IMR-90 (cell line): ENCODE measurements at regions not wholly inside any gene's neighbourhood (a gene's known extent, or its start where the extent isn't known, plus 50 kb on each side); places are given as distances from the start of the nearest gene placed in this dataset.

Experiments
- BHLHE40 ChIP-seq: fragments of 150-350 bp; IDR thresholded peaks from 2 replicates; pipeline ENCODE4 v1.6.1; 2016; ENCODE audit warnings: mild to moderate bottlenecking, low read depth, low read length
- CEBPB ChIP-seq: IDR thresholded peaks from 2 replicates; pipeline ENCODE4 v1.6.1; 2012; ENCODE audit warnings: low read depth, low read length, improper control_type of control experiment
- CTCF ChIP-seq: conservative IDR thresholded peaks from 2 replicates; pipeline ENCODE4 v1.5.1; 2012; ENCODE audit warnings: mild to moderate bottlenecking, low read depth, low read length, improper control_type of control experiment
- FOS ChIP-seq: fragments of 150-350 bp; IDR thresholded peaks from 2 replicates; pipeline ENCODE4 v1.6.1; 2016; ENCODE audit warnings: low read depth, low read length
- MAFK ChIP-seq: IDR thresholded peaks from 2 replicates; pipeline ENCODE4 v1.6.1; 2012; ENCODE audit warnings: low read depth, low read length, improper control_type of control experiment
- MAZ ChIP-seq: IDR thresholded peaks from 2 replicates; pipeline ENCODE4 v1.6.1; 2012; ENCODE audit warnings: low read depth, mild to moderate bottlenecking, low read length, improper control_type of control experiment, moderate library complexity, borderline replicate concordance
- MXI1 ChIP-seq: IDR thresholded peaks from 2 replicates; pipeline ENCODE4 v1.6.1; 2012; ENCODE audit warnings: low read depth, mild to moderate bottlenecking, low read length, moderate library complexity, borderline replicate concordance
- NFE2L2 ChIP-seq: fragments of 150-350 bp; IDR thresholded peaks from 2 replicates; pipeline ENCODE4 v1.6.1; 2016; ENCODE audit warnings: low read depth, mild to moderate bottlenecking, low read length
- POLR2A ChIP-seq: IDR thresholded peaks from 2 replicates; pipeline ENCODE4 v1.6.1; 2012; ENCODE audit warnings: mild to moderate bottlenecking, low read depth, low read length
- RAD21 ChIP-seq: IDR thresholded peaks from 2 replicates; pipeline ENCODE4 v1.6.1; 2012; ENCODE audit warnings: low read length, improper control_type of control experiment
- RCOR1 ChIP-seq: IDR thresholded peaks from 2 replicates; pipeline ENCODE4 v1.6.1; 2012; ENCODE audit warnings: mild to moderate bottlenecking, low read length, improper control_type of control experiment; ENCODE audit not compliant: insufficient replicate concordance
- RFX5 ChIP-seq: IDR thresholded peaks from 2 replicates; pipeline ENCODE4 v1.8.0; 2012; ENCODE audit warnings: low read depth, mild to moderate bottlenecking, low read length, moderate library complexity
- SMC3 ChIP-seq: fragments of 150-350 bp; IDR thresholded peaks from 2 replicates; pipeline ENCODE4 v1.6.1; 2016; ENCODE audit warnings: low read depth, mild to moderate bottlenecking, antibody characterized with exemption, low read length, moderate library complexity
- USF2 ChIP-seq: fragments of 150-350 bp; IDR thresholded peaks from 2 replicates; pipeline ENCODE4 v1.6.1; 2017; ENCODE audit warnings: mild to moderate bottlenecking, antibody characterized with exemption, low read length, low read depth

GRCh38 chr3:154482507-154482906 lies 52.5 kb upstream of the GPR149 start:
- TF ChIP-seq MAZ (no peak), SMC3 (no peak), CTCF (no peak), MXI1 (no peak), FOS (no peak), RFX5 (no peak), NFE2L2 (no peak), BHLHE40 (no peak), POLR2A (no peak), USF2 (no peak), MAFK (no peak), RAD21 (no peak), CEBPB (no peak), RCOR1 (no peak)
